Left ventricle myocardium inferior (tissue), 1 donor: ENCODE measurements at regions not wholly inside any gene's neighbourhood (a gene's known extent, or its start where the extent isn't known, plus 50 kb on each side); places are given as distances from the start of the nearest gene placed in this dataset.

Experiments used
- DNase-seq: peaks from one replicate; pipeline ENCODE4 v3.0.0-alpha.2; 2020
- H3K27ac ChIP-seq: fragments of 200-600 bp; replicated peaks from 2 replicates; pipeline ENCODE4 v1.8.0; 2021
- H3K27me3 ChIP-seq: fragments of 200-600 bp; 2 replicates; pipeline ENCODE4 v1.8.0; 2021; ENCODE audit warnings: low read depth
- H3K36me3 ChIP-seq: fragments of 200-600 bp; 2 replicates; pipeline ENCODE4 v1.8.0; 2021
- H3K4me1 ChIP-seq: fragments of 200-600 bp; 2 replicates; pipeline ENCODE4 v1.8.0; 2021
- H3K4me3 ChIP-seq: fragments of 200-600 bp; 2 replicates; pipeline ENCODE4 v1.8.0; 2021; ENCODE audit warnings: mild to moderate bottlenecking, moderate library complexity
- H3K9me3 ChIP-seq: fragments of 200-600 bp; replicated peaks from 2 replicates; pipeline ENCODE4 v1.8.0; 2021
- intact Hi-C: fragments of 100-400 bp; cut with micrococcal nuclease; formaldehyde crosslinking; loops from one replicate; pipeline ENCODE4 v1.11.0; 2022
- TF ChIP-seq, protein P1 (sequence below): fragments of 200-600 bp; IDR thresholded peaks from 2 replicates; pipeline ENCODE4 v1.8.0; 2021; ENCODE audit warnings: antibody characterized with exemption, mild to moderate bottlenecking, borderline replicate concordance
- donor health status: DM: no; HTN: yes; CAD: no; lungs with severe emphysema.

GRCh38 chr11:80107415-80107814 is 666.6 kb upstream of the TENM4 start:
- H3K4me1 ChIP-seq, result no peaks in the 10 kb centered on the region
- H3K27me3 ChIP-seq, result no peaks in the 10 kb centered on the region
- TF ChIP-seq, protein P1, sequence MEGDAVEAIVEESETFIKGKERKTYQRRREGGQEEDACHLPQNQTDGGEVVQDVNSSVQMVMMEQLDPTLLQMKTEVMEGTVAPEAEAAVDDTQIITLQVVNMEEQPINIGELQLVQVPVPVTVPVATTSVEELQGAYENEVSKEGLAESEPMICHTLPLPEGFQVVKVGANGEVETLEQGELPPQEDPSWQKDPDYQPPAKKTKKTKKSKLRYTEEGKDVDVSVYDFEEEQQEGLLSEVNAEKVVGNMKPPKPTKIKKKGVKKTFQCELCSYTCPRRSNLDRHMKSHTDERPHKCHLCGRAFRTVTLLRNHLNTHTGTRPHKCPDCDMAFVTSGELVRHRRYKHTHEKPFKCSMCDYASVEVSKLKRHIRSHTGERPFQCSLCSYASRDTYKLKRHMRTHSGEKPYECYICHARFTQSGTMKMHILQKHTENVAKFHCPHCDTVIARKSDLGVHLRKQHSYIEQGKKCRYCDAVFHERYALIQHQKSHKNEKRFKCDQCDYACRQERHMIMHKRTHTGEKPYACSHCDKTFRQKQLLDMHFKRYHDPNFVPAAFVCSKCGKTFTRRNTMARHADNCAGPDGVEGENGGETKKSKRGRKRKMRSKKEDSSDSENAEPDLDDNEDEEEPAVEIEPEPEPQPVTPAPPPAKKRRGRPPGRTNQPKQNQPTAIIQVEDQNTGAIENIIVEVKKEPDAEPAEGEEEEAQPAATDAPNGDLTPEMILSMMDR, result no peak
- H3K27ac ChIP-seq, result no peak overlapping the region
- intact Hi-C loops, result no loop called here
- no peak for DNase-seq
- H3K9me3 ChIP-seq, result peaks cover 7% of the 10 kb centered on the region
- H3K36me3 ChIP-seq, result no peaks in the 10 kb centered on the region
- H3K4me3 ChIP-seq, result no peak overlapping the region

DNA sequence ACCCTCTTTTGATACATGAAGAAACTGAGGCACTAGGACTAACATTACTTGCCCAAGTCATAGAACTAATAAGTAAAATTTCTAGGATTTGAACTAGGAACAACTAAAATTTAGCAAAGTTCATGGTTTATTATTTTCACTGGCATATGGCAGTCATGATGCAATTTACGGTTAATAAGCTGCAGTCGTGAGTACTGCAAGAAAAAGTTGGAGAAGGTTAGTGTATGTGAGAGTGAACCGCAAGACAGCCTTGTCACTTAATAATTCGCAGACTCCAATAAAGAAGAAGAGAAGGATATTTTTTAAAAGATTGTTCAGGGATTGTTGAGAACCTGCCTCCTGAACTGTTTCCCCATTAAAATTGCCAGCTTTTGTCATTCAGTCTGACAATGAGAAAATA is 663.4 kb upstream of the TENM4 start:
- Histone ChIP-seq H3K4me1 (no peaks in the 10 kb centered on the region), H3K4me3 (no peak overlapping the region), H3K36me3 (no peaks in the 10 kb centered on the region), H3K27me3 (no peaks in the 10 kb centered on the region), H3K27ac (no peak overlapping the region), H3K9me3 (no peaks in the 10 kb centered on the region)
- intact Hi-C loops, result no loop called here
- no peak for DNase-seq
- TF ChIP-seq, protein P1, result no peak

- Histone ChIP-seq H3K27me3 (no peaks in the 10 kb centered on the region), H3K27ac (no peak overlapping the region), H3K9me3 (no peaks in the 10 kb centered on the region), H3K36me3 (no peaks in the 10 kb centered on the region), H3K4me3 (no peak overlapping the region), H3K4me1 (no peaks in the 10 kb centered on the region)
- TF ChIP-seq, protein P1, result no peak
- DNase-seq, result no peak
- intact Hi-C loops, result no loop called here
Measured at GRCh38 chr11:80103142-80103859, 662.5 kb upstream of the TENM4 start.

DNA sequence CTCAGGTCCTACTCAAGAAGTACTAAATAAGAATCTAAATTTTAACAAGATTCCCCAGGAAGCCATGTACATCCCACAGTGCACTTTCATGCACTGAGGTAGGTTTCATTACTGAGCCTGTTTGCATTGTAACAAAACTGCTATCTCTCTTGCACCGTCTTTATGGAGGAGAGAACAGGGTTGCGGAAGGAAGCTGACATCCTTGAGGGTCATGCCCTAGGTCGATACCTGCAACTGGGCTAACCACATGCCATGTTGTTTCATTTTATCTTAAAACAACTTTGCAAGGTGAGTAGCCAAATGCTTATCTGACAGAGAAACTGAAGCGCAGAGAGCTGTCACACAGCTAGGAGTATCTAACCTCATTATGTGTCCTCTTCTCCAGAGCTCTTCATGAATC is 656.3 kb upstream of the TENM4 start:
- intact Hi-C loops, result no loop called here
- Histone ChIP-seq H3K36me3 (no peaks in the 10 kb centered on the region), H3K27me3 (no peaks in the 10 kb centered on the region), H3K27ac (no peak overlapping the region), H3K4me1 (no peaks in the 10 kb centered on the region), H3K9me3 (no peaks in the 10 kb centered on the region), H3K4me3 (no peak overlapping the region)
- TF ChIP-seq, protein P1, result no peak
- no peak for DNase-seq

DNA sequence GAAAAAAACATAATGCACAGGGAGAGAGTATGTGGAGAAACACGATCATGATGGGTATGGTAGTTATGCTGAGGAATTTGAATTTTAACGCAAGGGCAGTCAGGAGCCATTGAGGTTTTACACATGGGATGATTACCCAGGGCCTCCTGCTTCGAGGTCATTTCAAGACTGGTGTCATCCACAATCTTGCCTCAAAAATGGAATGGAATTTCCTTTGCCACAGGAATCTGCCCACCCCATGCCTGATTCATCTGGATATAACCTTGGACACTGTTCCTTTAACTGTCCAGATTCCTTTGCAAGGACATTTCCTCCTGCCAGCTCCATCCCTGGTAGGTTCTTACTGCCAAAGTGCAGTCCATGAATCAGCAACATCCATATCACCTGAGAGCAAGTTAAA is 655.9 kb upstream of the TENM4 start:
- Histone ChIP-seq H3K4me1 (no peaks in the 10 kb centered on the region), H3K27ac (no peak overlapping the region), H3K36me3 (no peaks in the 10 kb centered on the region), H3K27me3 (no peaks in the 10 kb centered on the region), H3K9me3 (no peaks in the 10 kb centered on the region), H3K4me3 (no peak overlapping the region)
- intact Hi-C loops, result no loop called here
- DNase-seq, result no peak
- TF ChIP-seq, protein P1, result no peak
